Amniotic stem cell (primary cell): ENCODE measurements at regions not wholly inside any gene's neighbourhood (a gene's known extent, or its start where the extent isn't known, plus 50 kb on each side); places are given as distances from the start of the nearest gene placed in this dataset.

Experiments
- DNase-seq: peaks from one replicate; lab custom pipeline; 2025; lab: John Stamatoyannopoulos, UW

DNA sequence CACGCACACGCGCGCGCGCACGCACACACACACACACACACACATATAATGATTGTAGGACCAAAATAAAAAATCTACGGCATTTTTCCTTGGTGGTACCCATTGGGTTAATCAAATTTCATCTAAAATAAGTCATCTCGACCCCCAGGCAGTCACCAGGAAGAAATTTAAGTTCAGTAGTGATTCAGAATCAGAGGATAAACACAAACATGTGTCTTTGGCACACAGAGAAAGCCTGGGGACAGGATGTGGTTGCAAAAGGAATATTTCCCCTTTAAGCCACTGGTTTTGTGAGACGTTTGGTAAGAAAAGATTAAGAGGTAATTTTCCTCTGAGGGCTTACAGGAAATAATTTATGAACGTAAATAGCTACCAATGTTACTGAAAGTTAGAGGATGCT lies 171.6 kb upstream of the PIEZO2 start:
- DNase-seq = peak; percentile 55

GRCh38 chr18:11316546-11316945 lies 167.2 kb upstream of the PIEZO2 start:
- no peak for DNase-seq

- peak; percentile 9 for DNase-seq
These were observed 161.2 kb upstream of the PIEZO2 start for GRCh38 chr18:11310476-11311086.

DNA sequence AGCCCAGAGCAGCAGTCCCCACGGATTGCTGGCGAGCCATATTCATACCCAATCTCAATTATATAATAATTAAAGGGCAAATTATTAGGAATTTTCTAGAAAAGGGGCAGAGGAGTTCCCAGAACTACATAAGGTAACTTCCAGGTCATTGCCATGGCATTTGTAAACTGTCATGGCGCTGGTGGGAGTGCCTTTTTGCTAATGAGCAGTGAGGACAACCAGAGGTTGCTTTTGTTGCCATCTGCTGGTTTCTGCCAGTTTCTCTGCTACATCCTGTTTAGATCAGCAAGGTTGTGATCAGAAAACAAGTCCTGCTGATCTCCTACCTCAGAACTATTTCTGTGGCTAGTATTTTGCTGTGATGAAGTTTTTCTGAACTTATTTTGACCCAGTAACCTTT lies 159.8 kb upstream of the PIEZO2 start:
- no peak for DNase-seq

- DNase-seq = no peak
These were observed 159.1 kb upstream of the PIEZO2 start for GRCh38 chr18:11308499-11308898.

DNA sequence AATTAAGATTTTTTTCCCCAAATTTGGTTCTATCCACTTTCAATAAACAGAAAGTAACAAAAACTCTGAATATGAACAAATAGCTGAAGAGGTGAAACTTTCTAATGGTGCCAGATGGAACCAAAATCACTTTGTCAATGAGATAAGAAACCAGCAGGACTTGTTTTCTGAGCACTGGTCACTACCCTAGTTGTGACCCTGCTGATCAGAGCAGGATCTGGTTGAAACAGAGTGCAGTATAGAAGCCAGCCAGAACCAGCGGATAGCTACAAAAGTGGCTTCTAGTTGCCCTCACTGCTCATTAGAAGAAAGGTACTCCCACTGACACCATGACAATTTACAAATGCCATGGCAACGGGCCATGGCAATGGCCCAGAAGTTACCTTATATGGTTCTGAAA lies 158.3 kb upstream of the PIEZO2 start:
- no peak for DNase-seq

GRCh38 chr18:11305507-11305906 lies 156.1 kb upstream of the PIEZO2 start:
- DNase-seq = no peak

DNA sequence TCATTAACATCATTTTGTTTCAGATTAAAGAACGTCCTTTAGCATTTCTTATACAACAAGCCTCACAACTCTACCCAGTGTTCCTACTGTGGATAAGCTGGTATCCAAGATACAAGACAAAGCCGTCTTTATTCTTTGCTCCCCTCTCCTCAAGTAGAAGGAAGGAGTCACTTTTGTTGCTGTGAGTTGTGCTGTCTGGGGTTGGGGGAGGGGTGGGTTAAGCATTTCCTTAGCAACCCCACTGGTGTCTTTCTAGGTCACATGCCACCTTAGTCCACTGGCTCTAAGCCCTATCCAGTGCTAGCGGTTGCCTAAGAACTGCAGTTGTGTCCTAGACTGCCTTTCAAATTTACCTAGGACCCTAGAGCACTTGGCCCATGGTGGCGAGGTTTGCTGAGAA lies 155.6 kb upstream of the PIEZO2 start:
- no peak for DNase-seq

DNA sequence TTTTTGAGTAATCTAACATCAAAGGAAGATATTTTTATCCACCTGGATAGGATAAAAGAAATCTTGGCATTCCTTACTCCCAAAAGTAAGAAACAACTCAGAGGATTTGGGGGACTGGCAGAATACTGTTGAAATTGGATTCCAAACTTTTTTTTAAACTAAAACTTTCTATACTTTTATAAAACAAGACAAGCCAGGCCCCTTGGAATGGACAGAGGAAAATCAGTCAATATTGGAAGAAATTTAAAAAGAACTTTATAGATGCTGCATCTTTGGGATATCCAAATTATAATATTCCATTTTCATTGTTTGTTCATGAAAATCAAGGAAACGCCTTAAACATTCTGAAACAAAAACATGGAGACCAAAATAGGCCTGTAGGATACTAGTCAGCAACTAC lies 147.6 kb upstream of the PIEZO2 start:
- no peak for DNase-seq

DNA sequence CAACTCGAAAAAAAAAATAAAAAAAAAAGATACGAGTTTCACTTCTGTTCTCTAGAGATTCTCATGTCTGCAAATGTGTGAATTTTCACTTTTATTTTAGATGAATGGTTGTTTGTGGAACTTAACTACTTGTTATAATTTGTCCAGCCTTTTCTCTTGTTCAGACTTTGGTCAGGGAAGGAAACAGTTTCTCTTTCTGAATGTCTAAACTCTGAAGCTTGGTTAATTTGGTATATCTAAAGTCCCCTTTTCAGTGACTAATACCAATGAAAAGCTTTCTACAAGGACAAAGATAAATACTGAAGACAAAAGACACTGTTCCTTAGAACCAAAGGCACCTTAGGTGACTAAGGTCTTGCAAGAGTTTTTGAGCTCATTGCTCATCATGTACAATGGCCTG lies 144.4 kb upstream of the PIEZO2 start:
- no peak for DNase-seq

DNA sequence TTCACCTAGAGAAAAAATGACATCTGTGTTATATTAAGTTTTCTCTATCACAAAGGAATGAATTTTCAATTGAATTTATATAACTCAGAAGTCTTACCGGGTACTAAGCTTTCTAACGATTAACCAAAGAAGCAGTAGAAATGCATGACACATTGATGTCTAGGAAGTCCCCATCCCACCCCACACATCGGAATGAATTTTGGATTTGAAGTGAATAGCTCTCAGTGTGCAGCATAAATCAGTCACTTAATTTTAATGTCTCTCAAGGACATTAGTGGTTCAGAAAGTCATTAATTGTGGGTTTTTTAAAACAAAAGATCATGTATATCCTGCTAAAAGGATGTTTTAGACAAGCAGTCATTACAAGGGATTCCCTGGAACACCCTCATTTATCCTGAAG lies 141.4 kb upstream of the PIEZO2 start:
- no peak for DNase-seq

- no peak for DNase-seq
These were observed 139.9 kb upstream of the PIEZO2 start for GRCh38 chr18:11289248-11289647.

- no peak for DNase-seq
These were observed 139.0 kb upstream of the PIEZO2 start for GRCh38 chr18:11288401-11288800.

GRCh38 chr18:11286431-11286830 lies 137.1 kb upstream of the PIEZO2 start:
- no peak for DNase-seq

DNA sequence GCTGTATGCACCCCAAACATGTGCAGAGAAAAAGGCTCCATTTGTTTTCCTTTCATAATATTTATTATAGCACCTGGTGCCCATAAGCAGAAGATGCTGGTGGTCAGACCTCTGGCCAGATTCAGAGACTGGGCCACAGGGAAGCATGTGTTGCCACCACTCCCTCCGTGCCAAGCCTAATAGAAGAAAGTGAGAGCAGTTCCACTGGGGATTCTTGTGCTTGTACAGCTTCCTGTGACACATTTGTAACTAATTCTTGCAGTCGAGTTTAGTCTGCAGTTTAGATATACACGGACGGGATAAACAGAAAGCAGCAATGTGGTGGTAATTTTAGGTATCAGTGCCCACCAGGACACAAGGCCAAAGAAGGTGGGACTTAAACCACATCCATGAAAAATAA lies 135.4 kb upstream of the PIEZO2 start:
- no peak for DNase-seq

DNA sequence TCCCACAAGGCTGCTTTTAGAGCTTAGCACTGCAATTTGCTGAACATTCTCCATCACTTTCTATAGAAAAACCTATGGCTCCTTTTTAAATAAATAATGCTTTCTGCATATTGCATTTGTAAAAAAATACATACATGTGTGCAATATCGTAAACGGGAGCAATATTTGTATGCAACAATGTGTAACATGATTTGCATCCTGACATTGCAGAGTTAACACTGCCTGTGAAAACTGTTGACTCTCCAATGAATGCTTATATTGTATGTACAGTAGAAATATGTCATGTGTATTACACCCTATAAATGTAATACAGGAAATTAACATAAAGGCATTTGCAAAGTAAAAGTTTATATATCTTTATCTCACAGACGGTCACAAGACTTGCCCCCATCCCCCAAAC lies 135.0 kb upstream of the PIEZO2 start:
- no peak for DNase-seq

- no peak for DNase-seq
These were observed 134.3 kb upstream of the PIEZO2 start for GRCh38 chr18:11283479-11284161.

- DNase-seq = no peak
These were observed 130.1 kb upstream of the PIEZO2 start for GRCh38 chr18:11279461-11279860.

DNA sequence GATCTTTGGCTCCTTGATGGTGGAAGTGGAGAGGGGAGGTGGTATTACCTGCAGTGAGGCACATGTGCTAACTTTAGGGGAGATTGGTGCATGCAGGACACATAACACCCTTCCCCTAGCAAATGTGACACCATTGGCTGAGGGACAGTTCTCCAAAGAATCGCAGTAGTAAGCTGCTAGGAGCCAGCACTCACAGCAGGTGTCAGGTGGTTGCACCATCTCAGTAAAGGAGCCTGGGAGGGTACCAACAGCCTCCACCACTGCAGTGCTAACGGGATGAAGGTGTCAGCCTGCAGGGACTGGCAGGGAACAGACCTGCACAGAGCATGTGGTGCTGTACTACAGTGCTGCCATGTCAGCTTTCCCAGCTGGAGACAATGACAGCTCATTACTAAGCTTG lies 127.3 kb upstream of the PIEZO2 start:
- DNase-seq = no peak

DNA sequence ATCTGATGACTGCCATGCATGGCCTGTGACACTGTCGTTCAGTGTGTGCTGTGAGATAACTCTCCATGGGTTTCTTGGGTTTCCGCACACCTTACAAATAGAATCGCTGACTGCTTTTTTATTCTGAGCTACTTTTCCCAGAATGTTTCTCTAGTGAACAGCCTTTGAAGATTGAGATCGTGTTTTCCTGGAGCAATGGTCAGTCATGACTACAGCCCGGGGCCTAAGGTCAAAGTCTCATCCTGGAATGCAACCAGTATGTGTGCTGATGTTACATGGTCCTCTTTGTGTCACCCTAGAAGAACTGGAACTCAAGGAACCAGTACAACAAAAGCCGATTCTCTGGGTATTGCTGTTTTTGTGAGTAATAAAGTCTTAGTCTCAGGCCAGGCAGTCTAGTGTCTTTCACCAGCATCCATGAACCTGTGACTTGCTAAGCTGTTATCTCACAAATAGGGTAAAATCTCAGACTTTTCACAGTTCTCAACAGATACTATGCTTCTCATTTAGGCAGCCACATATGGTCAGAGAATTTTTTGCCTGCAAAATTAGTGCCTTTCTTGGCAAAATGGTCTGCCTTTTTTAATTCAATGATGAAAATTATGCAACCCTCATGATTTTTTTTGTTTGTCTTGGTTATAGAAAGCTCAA lies 124.9 kb upstream of the PIEZO2 start:
- DNase-seq = no peak

DNA sequence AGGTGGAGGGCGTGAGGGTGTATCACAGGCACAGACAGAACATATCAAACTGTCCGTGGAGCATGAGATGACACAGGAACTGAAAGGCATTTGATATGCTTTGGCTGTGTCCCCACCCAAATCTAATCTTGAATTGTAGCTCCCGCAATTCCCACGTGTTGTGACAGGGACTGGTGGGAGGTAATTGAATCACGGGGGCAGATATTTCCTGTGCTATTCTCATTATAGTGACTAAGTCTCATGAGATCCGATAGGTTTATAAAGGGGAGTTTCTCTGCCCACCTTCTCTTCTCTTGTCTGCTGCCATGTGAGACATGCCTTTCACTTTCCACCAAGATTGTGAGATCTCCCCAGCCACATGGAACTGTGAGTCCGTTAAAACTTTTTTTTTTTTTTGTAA lies 123.1 kb upstream of the PIEZO2 start:
- DNase-seq = no peak

DNA sequence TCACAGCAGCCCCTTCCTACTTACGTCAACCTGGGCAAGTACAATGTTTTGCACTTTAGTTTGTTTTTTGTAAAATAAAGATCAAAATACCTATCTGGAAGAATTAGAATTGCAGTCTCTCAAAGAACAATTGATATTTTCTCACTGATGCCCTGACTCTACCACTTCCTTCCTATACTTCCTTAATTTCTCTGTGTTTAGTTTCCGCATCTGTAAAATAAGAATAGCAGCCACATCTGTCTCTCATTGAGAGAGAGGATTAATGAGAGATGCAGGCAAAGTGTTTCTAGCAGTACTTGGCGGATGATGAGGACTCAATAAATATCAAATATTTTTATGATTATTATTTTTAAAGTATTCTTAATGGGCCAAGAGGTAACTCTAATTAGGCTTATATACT lies 122.6 kb upstream of the PIEZO2 start:
- DNase-seq = no peak

GRCh38 chr18:11269257-11269656 lies 119.9 kb upstream of the PIEZO2 start:
- DNase-seq = no peak
